ENCODE measurements at regions not wholly inside any gene's neighbourhood (a gene's known extent, or its start where the extent isn't known, plus 50 kb on each side); places are given as distances from the start of the nearest gene placed in this dataset.

DNA sequence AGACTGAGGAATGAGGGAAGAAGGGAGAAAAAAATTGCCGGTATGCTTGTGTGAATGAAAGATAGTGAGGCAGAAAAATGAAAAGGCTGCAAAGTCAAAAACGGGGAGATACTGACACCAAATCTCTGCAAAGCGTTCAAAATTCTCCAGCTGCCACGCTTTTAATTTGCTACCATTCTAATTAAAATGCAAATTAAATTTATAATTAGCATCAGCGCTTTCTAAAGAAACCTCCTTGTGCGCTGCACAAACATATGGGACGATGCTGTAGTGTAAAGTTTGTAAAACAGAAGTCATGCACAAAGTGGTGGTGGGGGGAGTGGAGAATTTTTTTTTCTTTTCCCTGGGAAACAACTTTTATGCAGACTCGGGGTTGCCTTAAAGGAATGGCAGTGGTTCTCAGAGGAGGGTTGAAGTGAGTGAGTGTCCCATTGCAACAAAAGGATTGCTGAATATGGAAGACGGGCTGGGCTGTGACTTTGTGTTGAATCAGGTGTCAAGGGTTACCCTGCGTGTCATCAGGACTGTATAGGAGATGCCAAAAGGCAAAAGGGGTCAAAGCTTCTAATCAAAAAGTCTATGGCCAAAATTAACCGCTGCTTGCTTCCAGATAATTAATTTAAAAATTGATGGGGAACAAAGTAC lies 472.2 kb downstream of the NR2F2 start:
- peak overlapping the region; percentile 15 for H3K27ac Mint-ChIP-seq
- no peak overlapping the region for H3K4me3 Mint-ChIP-seq
- H3K4me1 Mint-ChIP-seq, result peaks cover 56% of the 10 kb centered on the region
- DNase-seq, result no peak
- H3K9me3 Mint-ChIP-seq, result peaks cover 11% of the 10 kb centered on the region
- peaks cover 4% of the 10 kb centered on the region for H3K36me3 Mint-ChIP-seq (ENCODE audit: low read depth)
- TF ChIP-seq, protein P1, sequence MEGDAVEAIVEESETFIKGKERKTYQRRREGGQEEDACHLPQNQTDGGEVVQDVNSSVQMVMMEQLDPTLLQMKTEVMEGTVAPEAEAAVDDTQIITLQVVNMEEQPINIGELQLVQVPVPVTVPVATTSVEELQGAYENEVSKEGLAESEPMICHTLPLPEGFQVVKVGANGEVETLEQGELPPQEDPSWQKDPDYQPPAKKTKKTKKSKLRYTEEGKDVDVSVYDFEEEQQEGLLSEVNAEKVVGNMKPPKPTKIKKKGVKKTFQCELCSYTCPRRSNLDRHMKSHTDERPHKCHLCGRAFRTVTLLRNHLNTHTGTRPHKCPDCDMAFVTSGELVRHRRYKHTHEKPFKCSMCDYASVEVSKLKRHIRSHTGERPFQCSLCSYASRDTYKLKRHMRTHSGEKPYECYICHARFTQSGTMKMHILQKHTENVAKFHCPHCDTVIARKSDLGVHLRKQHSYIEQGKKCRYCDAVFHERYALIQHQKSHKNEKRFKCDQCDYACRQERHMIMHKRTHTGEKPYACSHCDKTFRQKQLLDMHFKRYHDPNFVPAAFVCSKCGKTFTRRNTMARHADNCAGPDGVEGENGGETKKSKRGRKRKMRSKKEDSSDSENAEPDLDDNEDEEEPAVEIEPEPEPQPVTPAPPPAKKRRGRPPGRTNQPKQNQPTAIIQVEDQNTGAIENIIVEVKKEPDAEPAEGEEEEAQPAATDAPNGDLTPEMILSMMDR (IDR thresholded peaks at IDR 0.05), result no peak
- no peaks in the 10 kb centered on the region for H3K27me3 Mint-ChIP-seq (ENCODE audit: low read depth, poor library complexity)

DNA sequence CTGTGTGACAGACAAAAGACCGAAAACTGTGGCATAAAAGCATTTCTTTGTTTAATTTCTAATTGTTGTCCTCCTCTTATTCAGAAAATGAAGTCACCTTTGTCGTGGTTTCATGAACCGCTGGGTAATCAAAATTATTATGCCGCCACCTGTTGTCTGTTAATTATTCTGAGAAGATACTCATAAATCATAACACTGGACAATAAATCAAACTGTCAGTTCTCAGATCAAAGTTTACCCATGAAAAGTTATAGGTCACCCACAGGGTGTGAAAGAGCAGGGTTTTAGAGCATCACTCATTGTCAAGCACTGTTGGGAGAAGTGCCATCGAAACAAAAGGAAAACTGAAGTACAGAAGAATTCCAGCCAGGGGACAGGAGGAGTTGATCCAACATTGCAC lies 474.3 kb downstream of the NR2F2 start:
- no peak overlapping the region for H3K4me3 Mint-ChIP-seq
- H3K4me1 Mint-ChIP-seq, result peaks cover 45% of the 10 kb centered on the region
- H3K9me3 Mint-ChIP-seq, result peaks cover 13% of the 10 kb centered on the region
- TF ChIP-seq, protein P1 (IDR thresholded peaks at IDR 0.05), result no peak
- no peak overlapping the region for H3K27ac Mint-ChIP-seq
- no peaks in the 10 kb centered on the region for H3K27me3 Mint-ChIP-seq (ENCODE audit: low read depth, poor library complexity)
- DNase-seq, result no peak
- H3K36me3 Mint-ChIP-seq (ENCODE audit: low read depth), result peaks cover 4% of the 10 kb centered on the region

DNA sequence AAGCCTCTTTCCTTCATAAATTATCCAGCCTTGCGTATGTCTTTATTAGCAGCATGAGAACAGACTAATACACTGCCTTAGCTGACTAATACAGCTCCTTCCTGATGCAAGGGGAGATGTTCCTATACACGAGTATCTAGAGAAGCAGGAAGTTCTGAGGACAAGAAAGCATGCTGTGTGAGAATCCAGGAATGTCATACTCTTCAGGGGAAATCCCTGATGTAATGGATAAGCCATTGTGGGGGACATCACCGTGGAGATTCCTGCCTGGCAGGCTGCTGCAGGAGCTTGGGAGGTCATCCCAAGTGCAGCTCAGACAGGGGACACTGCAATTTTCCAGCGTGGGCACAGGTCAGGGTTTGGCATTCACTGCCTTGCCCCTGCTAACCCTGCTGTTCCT lies 476.9 kb downstream of the NR2F2 start:
- TF ChIP-seq, protein P1 (IDR thresholded peaks at IDR 0.05), result no peak
- H3K4me1 Mint-ChIP-seq, result peaks cover 38% of the 10 kb centered on the region
- H3K4me3 Mint-ChIP-seq, result no peak overlapping the region
- no peaks in the 10 kb centered on the region for H3K27me3 Mint-ChIP-seq (ENCODE audit: low read depth, poor library complexity)
- H3K27ac Mint-ChIP-seq, result peak overlapping the region; percentile 22
- no peak for DNase-seq
- H3K9me3 Mint-ChIP-seq, result peaks cover 13% of the 10 kb centered on the region
- peaks cover 4% of the 10 kb centered on the region for H3K36me3 Mint-ChIP-seq (ENCODE audit: low read depth)

DNA sequence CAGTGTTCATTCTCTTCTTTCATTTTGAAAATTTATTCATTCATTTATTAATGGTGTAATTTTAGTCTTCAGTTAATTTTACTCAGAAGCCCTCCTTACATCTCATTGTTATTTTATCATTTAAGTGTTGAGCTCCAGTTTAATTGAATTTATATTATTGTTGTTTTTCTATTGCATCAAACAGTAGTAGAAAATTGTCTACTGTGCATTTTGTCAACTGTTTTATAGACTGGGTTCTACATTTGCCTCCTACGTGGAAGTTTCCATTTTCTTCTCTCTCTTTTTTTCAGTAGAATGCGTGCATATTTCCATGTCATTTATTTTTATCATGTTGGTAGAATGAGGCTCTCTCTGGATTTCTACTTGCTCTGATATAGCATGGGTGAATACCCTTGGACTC lies 487.4 kb downstream of the NR2F2 start:
- Mint-ChIP-seq H3K27me3 (ENCODE audit: low read depth, poor library complexity) (no peaks in the 10 kb centered on the region), H3K36me3 (ENCODE audit: low read depth) (no peaks in the 10 kb centered on the region), H3K27ac (no peak overlapping the region), H3K4me1 (no peaks in the 10 kb centered on the region), H3K9me3 (no peaks in the 10 kb centered on the region), H3K4me3 (no peak overlapping the region)
- DNase-seq, result no peak
- TF ChIP-seq, protein P1 (IDR thresholded peaks at IDR 0.05), result no peak

DNA sequence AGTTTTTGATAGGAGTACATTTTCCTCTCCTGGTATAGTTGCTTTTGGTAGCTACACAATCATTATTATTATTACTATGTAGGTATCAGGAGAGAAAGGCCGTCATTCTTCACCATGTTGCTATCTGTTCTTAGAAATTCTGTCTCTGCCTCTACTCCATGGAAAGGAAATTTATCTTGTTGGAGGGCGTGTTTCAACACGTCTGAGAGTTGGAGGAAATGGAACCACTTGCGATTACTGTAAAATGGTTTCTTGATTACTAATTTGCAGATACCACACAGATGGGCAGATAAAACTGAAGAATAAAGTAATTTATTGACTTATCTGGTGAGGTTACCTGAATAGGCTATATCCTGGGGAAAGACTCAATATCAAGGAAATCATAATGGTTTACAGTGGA lies 488.4 kb downstream of the NR2F2 start:
- H3K9me3 Mint-ChIP-seq, result no peaks in the 10 kb centered on the region
- H3K27ac Mint-ChIP-seq, result no peak overlapping the region

DNA sequence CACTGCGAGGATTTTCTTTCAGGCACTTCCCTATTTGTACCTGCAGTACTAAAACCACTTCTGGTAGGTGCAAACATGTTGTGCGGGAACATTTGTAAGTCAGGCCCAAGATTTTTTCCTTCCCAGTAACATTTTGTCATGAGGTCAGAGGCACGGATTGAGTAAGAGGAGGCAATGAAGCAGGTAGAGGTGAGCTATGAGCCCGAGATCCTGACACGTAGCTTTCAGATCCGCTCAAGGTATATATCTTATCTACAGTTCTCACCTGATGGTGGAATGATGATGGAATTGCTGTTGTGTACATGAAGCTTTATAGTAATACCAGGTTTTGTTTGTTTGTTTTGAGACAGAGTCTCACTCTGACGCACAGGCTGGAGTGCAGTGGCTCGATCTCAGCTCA lies 497.5 kb downstream of the NR2F2 start:
- peaks cover 4% of the 10 kb centered on the region for H3K27me3 Mint-ChIP-seq (ENCODE audit: low read depth, poor library complexity)
- peaks cover 8% of the 10 kb centered on the region for H3K4me1 Mint-ChIP-seq
- H3K9me3 Mint-ChIP-seq, result peaks cover 3% of the 10 kb centered on the region
- H3K36me3 Mint-ChIP-seq (ENCODE audit: low read depth), result no peaks in the 10 kb centered on the region
- TF ChIP-seq, protein P1 (IDR thresholded peaks at IDR 0.05), result no peak
- no peak overlapping the region for H3K27ac Mint-ChIP-seq
- no peak overlapping the region for H3K4me3 Mint-ChIP-seq
- DNase-seq, result no peak

More for the DNA sequence above, 488.4 kb downstream of the NR2F2 start:
- TF ChIP-seq, protein P1 (IDR thresholded peaks at IDR 0.05), result no peak
- Mint-ChIP-seq H3K27me3 (ENCODE audit: low read depth, poor library complexity) (no peaks in the 10 kb centered on the region), H3K4me3 (no peak overlapping the region), H3K36me3 (ENCODE audit: low read depth) (no peaks in the 10 kb centered on the region), H3K4me1 (no peaks in the 10 kb centered on the region)
- no peak for DNase-seq
